Inferior parietal cortex (tissue), 1 donor: ENCODE measurements at regions not wholly inside any gene's neighbourhood (a gene's known extent, or its start where the extent isn't known, plus 50 kb on each side); places are given as distances from the start of the nearest gene placed in this dataset.
A peak's percentile ranks its signal among the peaks of the same experiment; 100 is the strongest.
"Not testable (repeated sequence)": the region's sequence is repeated elsewhere in the genome, so short reads cannot be mapped to it uniquely, and the experiment has no call there.

ENCODE experiments used
- DNase-seq: peaks from one replicate; pipeline ENCODE4 v3.0.0-alpha.2; 2016; ENCODE audit errors: extremely low spot score

GRCh38 chr4:19054916-19055315 lies 1033.4 kb upstream of the LCORL start:
- DNase-seq: no peak

DNA sequence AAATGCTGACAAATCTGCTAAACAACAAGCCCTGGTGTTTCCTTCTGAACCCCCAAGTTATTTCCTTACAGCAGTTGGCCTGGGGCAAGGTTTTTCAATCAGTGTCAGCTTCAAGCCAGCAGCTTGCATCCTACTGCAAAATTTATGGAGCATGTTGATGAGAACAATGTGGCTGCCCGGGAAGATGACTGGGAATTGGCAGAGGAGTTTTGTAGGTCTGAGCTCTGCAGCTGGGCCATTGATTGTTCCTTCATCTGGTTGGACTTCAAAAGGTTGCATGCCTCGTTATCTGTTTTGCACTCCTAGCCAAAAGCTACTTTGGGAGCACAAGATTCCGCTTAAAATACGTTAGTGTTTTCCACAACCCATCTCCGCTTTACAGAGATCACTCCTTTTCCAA lies 1030.3 kb upstream of the LCORL start:
- DNase-seq: no peak

DNA sequence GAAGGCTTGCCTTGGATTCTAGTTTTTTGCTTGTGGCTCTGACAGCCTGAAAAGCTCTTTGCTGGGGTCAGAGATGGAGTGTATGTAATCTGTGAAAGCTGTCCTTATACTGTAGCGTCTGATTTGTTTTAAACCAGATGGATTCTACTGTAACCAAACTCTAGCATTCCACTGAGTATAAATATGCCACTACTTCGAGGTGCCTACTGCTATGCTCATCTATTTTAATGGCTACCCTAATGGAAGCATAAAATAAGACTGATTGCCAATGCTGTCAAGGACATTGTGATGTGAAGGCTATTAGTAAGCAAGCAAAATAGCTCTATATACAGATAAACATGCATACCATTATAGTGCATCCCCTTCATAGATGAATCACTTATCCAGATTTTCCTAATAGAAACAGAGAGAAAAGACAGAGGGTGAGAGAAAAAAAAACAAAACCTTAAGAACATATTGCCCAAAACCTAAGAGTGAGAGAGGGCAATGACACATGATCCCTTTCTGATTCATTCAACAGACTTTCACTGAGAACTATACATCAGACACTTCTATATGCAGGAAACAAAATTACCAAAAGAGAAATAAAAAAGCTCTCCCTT lies 1025.8 kb upstream of the LCORL start:
- DNase-seq: no peak

GRCh38 chr4:19039816-19040215 lies 1018.3 kb upstream of the LCORL start:
- DNase-seq: no peak

- peak; percentile 3 for DNase-seq
These were observed 1016.7 kb upstream of the LCORL start for GRCh38 chr4:19038231-19038630.

GRCh38 chr4:19033816-19034733 lies 1012.5 kb upstream of the LCORL start:
- no peak for DNase-seq

DNA sequence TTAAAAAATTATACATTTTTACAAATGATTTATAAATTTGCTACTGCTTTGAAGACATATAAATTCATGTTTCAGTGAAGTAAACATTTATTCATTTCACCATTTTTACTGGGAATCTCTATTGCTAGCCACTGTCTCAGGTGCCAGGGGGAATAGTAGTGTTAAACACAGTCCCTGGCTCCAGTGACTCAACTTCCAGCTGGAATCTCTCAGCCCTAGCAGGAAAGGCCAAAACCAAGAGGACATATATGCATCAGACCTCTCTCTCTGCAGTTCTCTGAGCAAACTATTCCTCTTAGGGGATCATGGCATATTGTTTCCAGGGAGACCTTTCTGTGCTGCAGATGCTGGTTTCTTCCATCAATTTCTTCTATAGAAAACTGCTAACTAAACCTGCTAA lies 1009.0 kb upstream of the LCORL start:
- no peak for DNase-seq

DNA sequence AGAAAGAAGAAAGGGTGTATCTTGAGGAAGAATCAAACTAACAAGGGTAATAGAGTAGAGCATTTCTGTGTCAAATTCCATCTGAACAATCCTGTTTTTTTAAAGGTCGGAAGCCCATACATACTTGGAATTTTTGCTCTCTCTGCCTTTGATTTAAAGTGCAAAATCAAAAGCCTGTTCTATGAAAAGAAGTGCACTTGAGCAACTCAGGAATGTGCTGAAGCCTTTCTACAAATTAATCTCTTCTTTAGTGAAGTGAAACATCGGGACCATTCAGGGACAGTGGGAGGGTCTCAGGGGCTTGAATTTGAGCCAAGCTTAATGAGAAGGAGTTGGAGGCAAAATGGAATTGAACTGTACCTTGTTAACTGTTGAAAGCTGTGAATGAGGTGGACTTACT lies 1008.5 kb upstream of the LCORL start:
- DNase-seq: no peak

- DNase-seq: peak; percentile 48
These were observed 1004.7 kb upstream of the LCORL start for GRCh38 chr4:19026281-19026680.

GRCh38 chr4:19025031-19025430 lies 1003.5 kb upstream of the LCORL start:
- no peak for DNase-seq

- DNase-seq: no peak
These were observed 1002.5 kb upstream of the LCORL start for GRCh38 chr4:19024047-19024446.

DNA sequence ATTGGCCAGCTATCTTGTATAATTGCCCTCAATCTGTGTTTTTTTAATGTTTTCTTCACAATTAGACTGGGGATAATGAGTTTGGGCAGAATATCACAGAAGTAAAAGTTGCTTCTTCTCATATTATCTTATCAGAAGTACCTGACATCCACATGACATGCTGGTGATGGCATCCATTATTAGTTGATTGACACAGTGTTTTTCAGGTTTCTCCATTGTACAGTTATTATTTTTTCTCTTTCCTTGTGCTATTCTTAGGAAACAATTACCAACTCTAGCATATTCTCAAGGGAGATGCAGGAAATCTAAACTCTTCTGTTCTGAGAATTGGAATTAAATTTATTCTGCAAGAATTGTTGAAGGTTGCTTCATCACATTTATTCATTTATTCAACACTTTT lies 1000.1 kb upstream of the LCORL start:
- DNase-seq: no peak

DNA sequence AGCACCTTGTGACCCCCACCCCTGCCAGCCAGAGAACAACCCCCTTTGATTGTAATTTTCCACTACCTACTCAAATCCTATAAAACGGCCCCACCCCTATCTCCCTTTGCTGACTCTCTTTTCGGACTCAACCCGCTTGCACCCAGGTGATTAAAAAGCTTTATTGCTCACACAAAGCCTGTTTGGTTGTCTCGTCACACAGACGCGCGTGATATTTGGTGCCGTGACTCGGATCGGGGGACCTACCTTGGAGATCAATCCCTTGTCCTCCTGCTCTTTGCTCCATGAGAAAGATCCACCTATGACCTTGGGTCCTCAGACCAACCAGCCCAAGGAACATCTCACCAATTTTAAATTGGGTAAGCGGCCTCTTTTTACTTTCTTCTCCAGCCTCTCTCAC lies 995.0 kb upstream of the LCORL start:
- DNase-seq: not testable (repeated sequence)

DNA sequence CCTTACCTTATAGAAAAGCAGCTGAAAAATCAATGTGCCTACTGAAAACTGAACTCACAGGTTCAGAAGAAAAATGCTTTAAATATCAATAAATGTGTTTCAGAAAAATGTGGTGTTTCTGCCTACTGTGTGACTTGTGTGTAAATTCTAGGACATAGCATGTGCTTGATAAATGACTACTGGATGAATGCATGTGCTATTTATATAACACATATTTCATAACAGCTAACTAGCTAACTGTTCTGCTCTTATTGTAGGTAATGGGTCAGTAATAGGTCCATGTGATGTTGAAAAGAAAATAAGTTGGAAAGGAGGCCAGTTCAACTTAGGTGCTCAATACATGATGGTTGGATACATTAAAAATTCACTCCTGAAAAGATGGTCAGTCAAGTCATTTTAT lies 993.0 kb upstream of the LCORL start:
- no peak for DNase-seq

GRCh38 chr4:19010761-19011160 lies 989.2 kb upstream of the LCORL start:
- no peak for DNase-seq

GRCh38 chr4:19009881-19010280 lies 988.3 kb upstream of the LCORL start:
- no peak for DNase-seq

- DNase-seq: no peak
These were observed 983.7 kb upstream of the LCORL start for GRCh38 chr4:19005211-19005610.

GRCh38 chr4:19002170-19002569 lies 980.6 kb upstream of the LCORL start:
- DNase-seq: no peak

DNA sequence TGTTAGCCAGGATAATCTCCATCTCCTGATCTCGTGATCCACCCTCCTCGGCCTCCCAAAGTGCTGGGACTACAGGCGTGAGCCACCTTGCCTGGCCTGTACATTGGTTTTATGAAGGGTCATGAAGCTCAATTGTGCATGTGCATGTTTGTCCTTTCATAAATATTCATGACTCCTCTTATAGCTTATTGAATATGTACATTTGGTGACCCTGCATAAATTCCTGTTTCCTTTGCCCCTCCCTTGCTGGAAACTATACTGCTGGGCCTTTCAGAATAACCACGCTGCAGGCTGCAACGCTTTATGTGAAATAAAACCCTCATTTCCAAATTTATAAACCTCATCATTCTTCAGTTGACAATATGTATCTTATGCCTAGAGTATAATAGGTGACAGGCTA lies 978.0 kb upstream of the LCORL start:
- no peak for DNase-seq

DNA sequence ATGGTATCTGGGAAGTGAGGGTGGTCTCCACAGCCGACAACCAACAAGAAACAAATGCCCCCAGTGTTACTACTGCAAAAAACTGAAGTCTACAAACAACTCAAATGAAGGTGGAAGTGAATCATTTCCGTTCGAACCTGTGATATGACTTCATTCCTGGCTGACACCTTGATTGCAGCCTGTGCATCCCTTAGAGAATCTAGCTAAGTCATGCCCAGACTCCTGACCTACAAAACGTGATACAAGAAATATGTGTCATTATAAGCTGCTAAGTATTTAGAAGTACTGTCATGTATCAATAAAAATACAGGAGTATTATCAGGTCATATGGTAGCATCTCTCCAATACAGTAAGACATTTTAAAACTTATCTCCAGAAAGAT lies 959.7 kb upstream of the LCORL start:
- DNase-seq: no peak

GRCh38 chr4:18980516-18981233 lies 959.1 kb upstream of the LCORL start:
- DNase-seq: no peak

GRCh38 chr4:18976884-18977283 lies 955.3 kb upstream of the LCORL start:
- DNase-seq: no peak
